ENCODE measurements at regions not wholly inside any gene's neighbourhood (a gene's known extent, or its start where the extent isn't known, plus 50 kb on each side); places are given as distances from the start of the nearest gene placed in this dataset.

GRCh38 chr5:57117596-57117995 lies 56.3 kb upstream of the GPBP1 start:
- TF ChIP-seq CTCF (IDR thresholded peaks at IDR 0.05): no peak
- TF ChIP-seq EZH2 (IDR thresholded peaks at IDR 0.05): no peak
- no peak for TF ChIP-seq EZH2phosphoT487 (IDR thresholded peaks at IDR 0.05)
